Upper lobe of left lung (tissue), 4 donors: ENCODE measurements at regions not wholly inside any gene's neighbourhood (a gene's known extent, or its start where the extent isn't known, plus 50 kb on each side); places are given as distances from the start of the nearest gene placed in this dataset.

Source experiments
- EP300 ChIP-seq, 4 donors: sonication (generic); formaldehyde crosslinking; IDR thresholded peaks; one replicate each; pipeline ENCODE4 v1.5.1; 2017; ENCODE audit warnings: antibody characterized with exemption in 4 of 4, control low read depth in 2 of 4
- POLR2A ChIP-seq, 4 donors: fragments of 450-650 bp; IDR thresholded peaks; one replicate each; pipeline ENCODE4 v1.5.1; 2016 to 2017; ENCODE audit warnings: antibody characterized with exemption in 4 of 4, mild to moderate bottlenecking in 2 of 4
- POLR2AphosphoS5 ChIP-seq, 2 donors: sonication (generic); formaldehyde crosslinking; IDR thresholded peaks; one replicate each; pipeline ENCODE4 v1.5.1; 2017; ENCODE audit warnings: antibody characterized with exemption in 2 of 2
- TF ChIP-seq, protein P1 (sequence below), 6 experiments: fragments of 450-650 bp in 4 of 6; fragments of 200-600 bp in 2 of 6; sonication (generic) in 2 of 6; IDR thresholded peaks; one replicate each; pipeline ENCODE4 v1.5.1; 2016 to 2019; ENCODE audit warnings: antibody characterized with exemption in 6 of 6

- TF ChIP-seq, protein P1, sequence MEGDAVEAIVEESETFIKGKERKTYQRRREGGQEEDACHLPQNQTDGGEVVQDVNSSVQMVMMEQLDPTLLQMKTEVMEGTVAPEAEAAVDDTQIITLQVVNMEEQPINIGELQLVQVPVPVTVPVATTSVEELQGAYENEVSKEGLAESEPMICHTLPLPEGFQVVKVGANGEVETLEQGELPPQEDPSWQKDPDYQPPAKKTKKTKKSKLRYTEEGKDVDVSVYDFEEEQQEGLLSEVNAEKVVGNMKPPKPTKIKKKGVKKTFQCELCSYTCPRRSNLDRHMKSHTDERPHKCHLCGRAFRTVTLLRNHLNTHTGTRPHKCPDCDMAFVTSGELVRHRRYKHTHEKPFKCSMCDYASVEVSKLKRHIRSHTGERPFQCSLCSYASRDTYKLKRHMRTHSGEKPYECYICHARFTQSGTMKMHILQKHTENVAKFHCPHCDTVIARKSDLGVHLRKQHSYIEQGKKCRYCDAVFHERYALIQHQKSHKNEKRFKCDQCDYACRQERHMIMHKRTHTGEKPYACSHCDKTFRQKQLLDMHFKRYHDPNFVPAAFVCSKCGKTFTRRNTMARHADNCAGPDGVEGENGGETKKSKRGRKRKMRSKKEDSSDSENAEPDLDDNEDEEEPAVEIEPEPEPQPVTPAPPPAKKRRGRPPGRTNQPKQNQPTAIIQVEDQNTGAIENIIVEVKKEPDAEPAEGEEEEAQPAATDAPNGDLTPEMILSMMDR (IDR thresholded peaks at IDR 0.05): no peak
- no peak for TF ChIP-seq POLR2A (IDR thresholded peaks at IDR 0.05)
- no peak for TF ChIP-seq POLR2AphosphoS5 (IDR thresholded peaks at IDR 0.05)
- TF ChIP-seq EP300 (IDR thresholded peaks at IDR 0.05): no peak
These were observed 132.2 kb upstream of the TMTC2 start for GRCh38 chr12:82554529-82554928.
